ENCODE measurements at regions not wholly inside any gene's neighbourhood (a gene's known extent, or its start where the extent isn't known, plus 50 kb on each side); places are given as distances from the start of the nearest gene placed in this dataset.

DNA sequence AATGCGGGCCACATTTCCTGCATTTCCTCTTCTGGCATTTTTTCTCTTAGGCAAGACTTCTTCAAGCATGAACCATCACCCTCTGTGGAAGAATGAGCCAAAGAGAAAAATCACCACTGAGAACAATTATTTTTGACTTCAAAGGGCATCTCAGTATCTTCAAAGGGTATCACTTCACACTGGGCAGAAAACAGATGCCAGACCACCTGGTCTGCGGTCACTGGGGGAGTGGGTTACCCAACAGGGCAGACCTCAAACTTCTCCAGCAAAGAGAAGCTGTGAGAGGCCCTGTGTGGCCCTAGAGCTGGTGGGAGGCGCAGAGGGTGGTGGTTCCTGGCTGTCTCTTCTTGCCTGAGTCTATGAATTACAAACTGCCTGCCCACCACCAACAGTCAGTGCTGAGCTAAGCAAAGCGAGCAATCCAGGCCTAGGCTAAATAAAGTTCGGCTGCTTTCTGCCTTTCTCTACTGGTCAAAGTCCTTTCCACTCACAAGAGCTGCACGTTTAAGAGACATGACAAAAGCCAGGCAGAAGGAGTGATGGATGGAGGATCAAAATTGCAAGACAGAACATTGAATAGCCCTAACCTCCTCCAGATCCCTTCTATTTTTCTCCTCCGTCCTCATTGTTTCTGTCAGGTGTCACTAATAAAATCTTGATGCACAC, 602.7 kb upstream of the CDH5 start:
- H3K23me2 ChIP-seq (ENCODE audit: low read depth, low read length): no peaks in the 10 kb centered on the region
- H2AFZ ChIP-seq (ENCODE audit: low read length): no peak overlapping the region
- H3K27ac ChIP-seq (ENCODE audit: low read depth, low read length): no peak overlapping the region
- H3K4me1 ChIP-seq (replicated peaks in 1 of 4; ENCODE audit: control insufficient read depth in 3 of 4, insufficient read depth in 4 of 4, low read length in 3 of 4): peaks cover 0 to 10% (median 8%) of the 10 kb centered on the region in 4 experiments; a peak in 2 of 7 replicates
- no peak overlapping the region for H3K4me2 ChIP-seq (ENCODE audit: insufficient read depth in 1 of 2, low read depth in 2 of 2, low read length in 2 of 2)
- no peaks in the 10 kb centered on the region for H4K20me1 ChIP-seq (replicated peaks in 1 of 2; ENCODE audit: control insufficient read depth in 1 of 2, insufficient read depth in 2 of 2, low read length in 2 of 2)
- H2BK120ac ChIP-seq (replicated peaks; ENCODE audit: low read depth, low read length): no peak overlapping the region
- no peak overlapping the region for H3K9ac ChIP-seq (replicated peaks in 1 of 4; ENCODE audit: extremely low read depth in 1 of 4, low read depth in 3 of 4, low read length in 3 of 4)
- FAIRE-seq: no peak
- no peaks in the 10 kb centered on the region; a peak in 1 of 4 replicates for H3K9me3 ChIP-seq (ENCODE audit: insufficient read depth in 2 of 2, low read depth in 1 of 2, low read length in 1 of 2)
- no peak overlapping the region for H2BK5ac ChIP-seq (ENCODE audit: low read depth, low read length)
- no peak for TF ChIP-seq GABPA (IDR thresholded peaks at IDR 0.05; ENCODE audit: borderline replicate concordance, insufficient read depth, low read length)
- no peaks in the 10 kb centered on the region for H3K79me2 ChIP-seq (ENCODE audit: control insufficient read depth in 1 of 2, insufficient read depth in 2 of 2, low read length in 2 of 2)
- no peak for DNase-seq (ENCODE audit: low read depth in 1 of 2, low spot score in 2 of 2)
- no peak overlapping the region for H3K23ac ChIP-seq (ENCODE audit: insufficient read length)
- WGBS, 2 experiments (ENCODE audit: extremely low coverage in 1 of 2, insufficient coverage in 1 of 2, insufficient read length in 1 of 2, insufficient replicate concordance in 2 of 2, low coverage in 1 of 2, low lambda C conversion rate in 2 of 2, missing lambda C conversion rate in 1 of 2): 93% methylated on average over 7 of the region's 7 CpGs; no CpG with 5 or more reads in 1 of the 2 experiments
- no peak overlapping the region; the same call in 1 of the 2 replicates for H2BK20ac ChIP-seq (ENCODE audit: low read length)
- H3K27me3 ChIP-seq (replicated peaks in 1 of 4; ENCODE audit: control insufficient read depth in 3 of 4, extremely low read depth in 1 of 4, insufficient read depth in 3 of 4, low read length in 3 of 4): no peaks in the 10 kb centered on the region
- H4K91ac ChIP-seq (replicated peaks; ENCODE audit: insufficient read length, low read length): no peak overlapping the region
- H3K36me3 ChIP-seq (ENCODE audit: control insufficient read depth in 2 of 4, insufficient read depth in 4 of 4, low read length in 3 of 4): peaks cover 0 to 1% (median 0%) of the 10 kb centered on the region in 4 experiments; a peak in 1 of 8 replicates
- no peak overlapping the region for H3K4me3 ChIP-seq (ENCODE audit: extremely low read depth in 1 of 4, insufficient read depth in 2 of 4, low read depth in 3 of 4, low read length in 4 of 4)
- H2BK15ac ChIP-seq (ENCODE audit: low read length): no peak overlapping the region
- no peak overlapping the region for H3K56ac ChIP-seq (replicated peaks; ENCODE audit: insufficient read length, low read depth, low read length)
- H3K14ac ChIP-seq (ENCODE audit: insufficient read length): no peak overlapping the region
- POLR2A ChIA-PET (ENCODE audit: partially characterized antibody): no interaction called here
- H2BK12ac ChIP-seq (ENCODE audit: low read depth, low read length): no peak overlapping the region
- no peak overlapping the region; the same call in 1 of the 2 replicates for H4K8ac ChIP-seq (ENCODE audit: extremely low read depth, insufficient read depth, low read length)
- H4K5ac ChIP-seq (ENCODE audit: insufficient read length, low read depth, low read length): no peak overlapping the region
- CTCF ChIA-PET (ENCODE audit: partially characterized antibody): interaction anchor here (0.7 to 1.1 kb wide), 2 partner anchors 14 to 59 kb away, joined by 3 read pairs; no protein-coding TSS in a partner anchor
- H3K18ac ChIP-seq (ENCODE audit: extremely low read depth, low read length): no peak overlapping the region
- H3K4ac ChIP-seq (replicated peaks; ENCODE audit: insufficient read length, low read depth, low read length): no peak overlapping the region
- no peaks in the 10 kb centered on the region for H3K79me1 ChIP-seq (ENCODE audit: low read depth, low read length)
- H2AK5ac ChIP-seq (ENCODE audit: low read depth, low read length): no peak overlapping the region

Data from H1 (cell line).